GM10266 (cell line): ENCODE measurements at regions not wholly inside any gene's neighbourhood (a gene's known extent, or its start where the extent isn't known, plus 50 kb on each side); places are given as distances from the start of the nearest gene placed in this dataset.

ENCODE experiments used
- DNase-seq: peaks from one replicate; pipeline ENCODE4 v3.0.0; 2012; ENCODE audit errors: extremely low spot score
- CTCF ChIP-seq: IDR thresholded peaks from 2 replicates; pipeline ENCODE4 v1.5.1; 2012; ENCODE audit warnings: mild to moderate bottlenecking, low read depth; ENCODE audit not compliant: control insufficient read depth, insufficient read depth; ENCODE audit errors: missing control alignments

GRCh38 chr5:169474226-169474625, 109.3 kb upstream of the SPDL1 start:
- no peak for TF ChIP-seq CTCF
- no peak for DNase-seq

GRCh38 chr5:169472544-169472943, 111.0 kb upstream of the SPDL1 start:
- TF ChIP-seq CTCF, result no peak
- DNase-seq, result no peak

- TF ChIP-seq CTCF, result no peak
- DNase-seq, result no peak
Observed at GRCh38 chr5:169471021-169471420, 112.6 kb upstream of the SPDL1 start.

- no peak for DNase-seq
- no peak for TF ChIP-seq CTCF
Observed at GRCh38 chr5:169467041-169467771, 116.4 kb upstream of the SPDL1 start.

GRCh38 chr5:169460896-169461295, 122.7 kb upstream of the SPDL1 start:
- DNase-seq, result no peak
- no peak for TF ChIP-seq CTCF

GRCh38 chr5:169460123-169460522, 123.5 kb upstream of the SPDL1 start:
- DNase-seq, result no peak

More at GRCh38 chr5:169460123-169460522, 123.5 kb upstream of the SPDL1 start:
- no peak for TF ChIP-seq CTCF
